Choroid plexus epithelial cell (primary cell): ENCODE measurements at regions not wholly inside any gene's neighbourhood (a gene's known extent, or its start where the extent isn't known, plus 50 kb on each side); places are given as distances from the start of the nearest gene placed in this dataset.

Experiments used
- DNase-seq: peaks from one replicate; pipeline ENCODE4 v3.0.0-alpha.2; 2010; ENCODE audit warnings: low read depth
- H3K4me3 ChIP-seq: 2 replicates; pipeline ENCODE4 v1.5.1; 2011; ENCODE audit warnings: low read depth, mild to moderate bottlenecking, control low read depth, low read length, moderate library complexity
- TF ChIP-seq, protein P1 (sequence below): conservative IDR thresholded peaks from 2 replicates; pipeline ENCODE4 v1.5.1; 2011; ENCODE audit warnings: low read depth, mild to moderate bottlenecking, control low read depth, inconsistent platforms, low read length, moderate library complexity

DNA sequence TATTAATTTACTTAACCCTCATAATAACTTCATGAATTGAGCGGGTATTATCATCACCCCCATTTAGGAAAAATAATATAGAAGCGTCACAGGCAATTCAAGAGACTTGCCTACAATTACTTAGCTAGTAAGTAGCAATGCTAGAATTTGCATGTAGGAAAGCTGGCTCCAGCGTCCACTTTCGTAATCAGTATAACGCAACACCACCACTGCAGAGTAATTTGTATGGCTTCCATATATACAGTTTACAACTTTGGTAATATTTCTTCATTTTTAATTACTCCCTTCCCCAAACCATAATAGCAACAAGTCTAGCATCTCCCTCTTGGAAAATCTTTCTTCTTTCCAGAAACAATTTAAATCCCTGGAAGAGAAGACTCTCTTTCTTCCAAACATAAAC lies 89.9 kb upstream of the OR5AK2 start:
- no peak for DNase-seq
- TF ChIP-seq, protein P1, sequence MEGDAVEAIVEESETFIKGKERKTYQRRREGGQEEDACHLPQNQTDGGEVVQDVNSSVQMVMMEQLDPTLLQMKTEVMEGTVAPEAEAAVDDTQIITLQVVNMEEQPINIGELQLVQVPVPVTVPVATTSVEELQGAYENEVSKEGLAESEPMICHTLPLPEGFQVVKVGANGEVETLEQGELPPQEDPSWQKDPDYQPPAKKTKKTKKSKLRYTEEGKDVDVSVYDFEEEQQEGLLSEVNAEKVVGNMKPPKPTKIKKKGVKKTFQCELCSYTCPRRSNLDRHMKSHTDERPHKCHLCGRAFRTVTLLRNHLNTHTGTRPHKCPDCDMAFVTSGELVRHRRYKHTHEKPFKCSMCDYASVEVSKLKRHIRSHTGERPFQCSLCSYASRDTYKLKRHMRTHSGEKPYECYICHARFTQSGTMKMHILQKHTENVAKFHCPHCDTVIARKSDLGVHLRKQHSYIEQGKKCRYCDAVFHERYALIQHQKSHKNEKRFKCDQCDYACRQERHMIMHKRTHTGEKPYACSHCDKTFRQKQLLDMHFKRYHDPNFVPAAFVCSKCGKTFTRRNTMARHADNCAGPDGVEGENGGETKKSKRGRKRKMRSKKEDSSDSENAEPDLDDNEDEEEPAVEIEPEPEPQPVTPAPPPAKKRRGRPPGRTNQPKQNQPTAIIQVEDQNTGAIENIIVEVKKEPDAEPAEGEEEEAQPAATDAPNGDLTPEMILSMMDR: no peak
- no peak overlapping the region for H3K4me3 ChIP-seq

DNA sequence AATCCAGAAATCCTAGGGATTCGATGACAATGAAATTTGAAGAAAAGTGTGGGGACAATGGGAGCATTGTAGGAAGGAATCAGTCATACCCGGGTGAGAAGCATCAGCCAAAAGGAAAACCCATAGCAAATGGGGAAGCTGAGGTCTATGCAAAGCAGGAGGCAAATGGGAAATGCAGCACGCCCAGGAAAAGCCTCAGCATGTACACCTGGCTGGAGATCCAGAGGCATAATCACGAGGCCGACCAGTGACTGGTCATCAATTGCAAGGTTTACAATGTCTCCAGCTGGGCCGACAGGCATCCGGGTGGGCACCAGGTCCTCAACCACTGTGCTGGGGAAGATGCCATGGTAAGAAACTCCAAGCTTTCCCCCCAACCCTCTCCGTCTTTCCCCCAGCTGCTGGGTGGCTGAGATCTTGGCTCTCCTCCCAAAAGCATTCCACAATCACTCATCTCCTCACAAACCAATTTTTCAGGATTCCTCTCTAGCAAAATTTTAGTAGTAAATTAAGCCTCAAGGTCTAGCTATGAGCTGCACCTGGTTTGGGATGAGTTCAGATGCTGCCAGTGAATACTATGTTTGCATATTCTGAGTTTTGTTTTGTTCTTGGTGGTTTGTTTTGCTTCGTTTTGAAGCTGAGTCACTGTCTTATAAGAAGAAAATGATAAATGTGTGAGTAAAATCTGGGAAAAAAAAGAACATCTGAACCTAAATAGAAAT lies 98.0 kb upstream of the OR5AK2 start:
- DNase-seq: no peak
- H3K4me3 ChIP-seq: no peak overlapping the region
- TF ChIP-seq, protein P1: no peak

GRCh38 chr11:56889986-56890385 lies 98.7 kb upstream of the OR5AK2 start:
- no peak for DNase-seq
- TF ChIP-seq, protein P1: no peak
- H3K4me3 ChIP-seq: no peak overlapping the region

DNA sequence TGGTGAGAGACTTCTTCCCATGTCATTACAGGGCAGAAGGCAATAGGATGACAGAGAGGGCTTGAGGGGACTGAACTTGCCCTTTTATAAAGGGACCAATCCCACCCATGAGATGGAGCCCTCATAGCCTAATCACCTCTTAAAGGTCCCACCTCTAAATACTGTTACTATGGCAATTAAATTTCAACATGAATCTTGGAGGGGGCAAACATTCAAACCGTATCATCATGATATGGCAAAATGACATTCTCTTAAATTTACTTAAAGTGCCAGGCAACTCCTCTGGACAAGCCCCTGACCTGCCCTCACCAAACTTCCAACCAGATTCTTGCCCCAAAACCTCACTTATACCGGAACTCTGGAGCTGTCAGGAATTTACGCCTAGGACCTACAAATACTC lies 100.8 kb upstream of the OR5AK2 start:
- no peak overlapping the region for H3K4me3 ChIP-seq
- TF ChIP-seq, protein P1: no peak
- DNase-seq: no peak

DNA sequence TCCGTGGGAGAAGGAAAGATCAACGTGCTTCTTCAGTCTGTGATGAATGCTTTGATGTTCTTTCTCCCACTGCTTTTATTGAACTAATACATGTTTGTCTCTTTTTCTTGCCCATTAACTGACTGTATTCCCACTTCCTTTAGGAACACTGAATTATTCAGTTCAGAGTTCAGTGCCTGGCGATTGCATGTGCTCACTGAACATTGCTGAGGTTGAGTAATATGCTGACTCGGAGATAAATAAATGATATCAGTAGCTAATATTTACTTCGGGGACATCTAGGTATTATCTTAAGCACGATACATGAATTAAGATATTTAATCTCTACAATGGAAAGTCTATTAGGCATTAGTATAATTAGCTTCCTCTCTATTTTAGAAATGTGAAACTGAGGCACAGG lies 102.3 kb upstream of the OR5AK2 start:
- DNase-seq: no peak
- TF ChIP-seq, protein P1: no peak

DNA sequence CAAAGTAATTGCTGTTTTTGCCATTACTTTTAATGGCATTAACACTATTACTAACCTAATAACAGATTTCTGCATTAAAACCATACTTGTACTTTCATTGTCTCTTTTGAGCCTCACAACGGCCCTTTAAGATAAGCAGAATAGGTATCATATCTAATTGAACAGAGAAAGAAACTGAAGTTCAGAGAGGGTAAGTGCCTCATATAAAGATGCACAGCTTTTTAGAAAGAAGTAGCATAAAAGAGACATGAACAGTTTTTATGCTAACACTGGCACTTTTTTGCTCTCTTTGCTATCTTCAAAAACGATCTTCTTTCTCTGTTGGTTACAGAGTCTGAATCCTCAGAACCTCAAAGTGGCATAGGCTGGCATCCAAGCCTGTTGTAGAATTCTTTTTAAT lies 102.9 kb upstream of the OR5AK2 start:
- TF ChIP-seq, protein P1: no peak
- no peak for DNase-seq
- no peak overlapping the region for H3K4me3 ChIP-seq

More for the DNA sequence above, 102.3 kb upstream of the OR5AK2 start:
- H3K4me3 ChIP-seq: no peak overlapping the region

GRCh38 chr11:56885177-56885576 lies 103.5 kb upstream of the OR5AK2 start:
- TF ChIP-seq, protein P1: no peak
- no peak for DNase-seq
- no peak overlapping the region for H3K4me3 ChIP-seq
